LNCAP (cell line): ENCODE measurements at regions not wholly inside any gene's neighbourhood (a gene's known extent, or its start where the extent isn't known, plus 50 kb on each side); places are given as distances from the start of the nearest gene placed in this dataset.

Experiments used
- TF ChIP-seq, protein P1 (sequence below): fragments of 450-650 bp; IDR thresholded peaks from 2 replicates; pipeline ENCODE4 v1.5.1; 2017; ENCODE audit warnings: mild to moderate bottlenecking

GRCh38 chr4:58871509-58871908, 1761.3 kb upstream of the IGFBP7 start:
- TF ChIP-seq, protein P1, sequence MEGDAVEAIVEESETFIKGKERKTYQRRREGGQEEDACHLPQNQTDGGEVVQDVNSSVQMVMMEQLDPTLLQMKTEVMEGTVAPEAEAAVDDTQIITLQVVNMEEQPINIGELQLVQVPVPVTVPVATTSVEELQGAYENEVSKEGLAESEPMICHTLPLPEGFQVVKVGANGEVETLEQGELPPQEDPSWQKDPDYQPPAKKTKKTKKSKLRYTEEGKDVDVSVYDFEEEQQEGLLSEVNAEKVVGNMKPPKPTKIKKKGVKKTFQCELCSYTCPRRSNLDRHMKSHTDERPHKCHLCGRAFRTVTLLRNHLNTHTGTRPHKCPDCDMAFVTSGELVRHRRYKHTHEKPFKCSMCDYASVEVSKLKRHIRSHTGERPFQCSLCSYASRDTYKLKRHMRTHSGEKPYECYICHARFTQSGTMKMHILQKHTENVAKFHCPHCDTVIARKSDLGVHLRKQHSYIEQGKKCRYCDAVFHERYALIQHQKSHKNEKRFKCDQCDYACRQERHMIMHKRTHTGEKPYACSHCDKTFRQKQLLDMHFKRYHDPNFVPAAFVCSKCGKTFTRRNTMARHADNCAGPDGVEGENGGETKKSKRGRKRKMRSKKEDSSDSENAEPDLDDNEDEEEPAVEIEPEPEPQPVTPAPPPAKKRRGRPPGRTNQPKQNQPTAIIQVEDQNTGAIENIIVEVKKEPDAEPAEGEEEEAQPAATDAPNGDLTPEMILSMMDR: no peak

- TF ChIP-seq, protein P1: no peak
Observed at GRCh38 chr4:58849026-58849425, 1738.8 kb upstream of the IGFBP7 start.

DNA sequence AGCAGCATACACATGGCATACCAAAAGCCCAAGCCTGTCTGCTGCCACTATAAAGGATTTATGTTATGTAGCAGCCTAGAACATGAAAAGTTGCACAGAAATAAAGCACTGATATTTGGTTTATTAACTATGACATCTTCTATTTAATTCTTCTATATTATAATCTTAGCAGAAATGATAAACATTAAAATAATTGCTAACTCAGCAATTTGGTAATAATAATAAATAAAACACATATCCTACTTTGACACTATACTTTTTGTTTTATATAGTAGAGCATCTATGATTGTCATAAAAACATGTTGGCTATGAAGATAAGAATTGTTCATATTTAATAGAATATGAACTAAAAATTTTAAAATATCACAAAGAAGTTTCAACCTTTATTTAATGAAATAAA, 1733.3 kb upstream of the IGFBP7 start:
- TF ChIP-seq, protein P1: no peak

DNA sequence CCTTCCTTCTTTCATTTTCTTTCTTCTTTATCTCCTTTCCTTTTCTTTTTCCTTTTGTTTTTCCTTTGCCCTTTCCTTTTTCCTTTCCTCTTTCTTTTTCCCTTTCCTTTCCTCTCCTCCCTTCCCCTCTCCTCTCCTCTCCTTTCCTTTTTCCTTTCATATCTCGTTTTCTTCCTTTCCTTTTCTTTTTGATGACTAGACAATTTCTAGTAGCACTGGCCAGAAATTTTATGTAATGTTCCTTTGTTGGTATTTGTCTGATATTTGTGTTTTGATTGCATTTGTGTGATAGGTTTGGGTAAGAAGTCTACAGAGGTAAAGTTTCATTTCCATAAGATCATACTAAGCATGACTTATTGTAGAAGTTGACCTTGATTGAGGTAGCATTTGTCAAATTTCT, 1722.9 kb upstream of the IGFBP7 start:
- TF ChIP-seq, protein P1: no peak

DNA sequence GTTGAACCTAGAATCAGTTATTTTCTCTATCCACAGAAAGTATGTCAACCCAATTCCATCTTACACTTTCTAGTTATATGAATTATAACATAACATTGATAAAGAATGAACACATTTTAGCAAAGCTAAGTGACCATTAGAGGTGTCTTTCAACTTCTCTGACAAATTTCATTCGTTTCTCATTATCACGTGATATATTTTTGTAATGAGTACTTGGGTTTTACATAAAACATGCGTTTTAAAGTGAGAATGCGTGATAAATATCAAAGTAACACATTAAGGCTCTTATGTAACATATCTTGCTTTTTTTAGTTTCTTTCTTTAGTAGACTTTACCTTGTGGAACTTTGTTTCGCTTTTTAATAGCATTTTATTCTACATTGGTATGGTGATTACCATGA, 1715.1 kb upstream of the IGFBP7 start:
- TF ChIP-seq, protein P1: no peak

DNA sequence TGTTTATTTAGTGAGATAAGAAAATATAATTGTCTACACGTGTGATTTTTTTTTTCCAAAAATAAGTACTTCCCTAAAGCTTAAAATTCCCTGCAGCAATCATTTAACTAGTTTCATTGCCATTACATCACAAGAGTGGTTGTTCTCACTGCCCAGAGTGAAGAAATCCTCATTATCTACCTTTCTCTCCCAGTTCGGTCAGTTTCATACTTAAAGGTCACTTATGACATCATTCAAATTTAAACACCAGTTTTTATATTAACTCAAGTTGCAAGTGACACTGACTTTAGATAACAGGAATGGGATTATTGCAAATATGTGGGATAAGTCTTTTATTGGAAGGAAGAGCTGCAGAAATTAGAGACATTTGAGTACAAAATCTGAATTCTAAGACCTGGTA, 1699.8 kb upstream of the IGFBP7 start:
- TF ChIP-seq, protein P1: no peak

DNA sequence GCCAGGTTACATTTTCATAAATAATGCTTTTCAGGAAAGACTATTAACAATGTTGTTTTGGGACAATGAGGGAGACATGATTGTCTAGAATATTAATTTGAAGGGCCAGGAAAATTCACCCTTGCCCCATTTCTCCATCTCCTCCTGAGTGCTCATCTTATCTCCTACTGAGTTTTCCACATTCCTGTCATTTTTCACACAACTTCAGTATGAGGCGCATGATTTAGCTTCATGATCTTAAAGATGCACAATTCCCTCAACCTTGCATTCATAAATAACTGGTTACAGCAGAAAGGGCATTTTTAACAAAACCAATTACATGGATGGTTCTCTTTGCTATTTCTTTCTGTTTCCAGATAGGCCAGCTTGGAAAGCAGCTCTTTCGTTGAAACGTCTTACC, 1699.2 kb upstream of the IGFBP7 start:
- TF ChIP-seq, protein P1: no peak

DNA sequence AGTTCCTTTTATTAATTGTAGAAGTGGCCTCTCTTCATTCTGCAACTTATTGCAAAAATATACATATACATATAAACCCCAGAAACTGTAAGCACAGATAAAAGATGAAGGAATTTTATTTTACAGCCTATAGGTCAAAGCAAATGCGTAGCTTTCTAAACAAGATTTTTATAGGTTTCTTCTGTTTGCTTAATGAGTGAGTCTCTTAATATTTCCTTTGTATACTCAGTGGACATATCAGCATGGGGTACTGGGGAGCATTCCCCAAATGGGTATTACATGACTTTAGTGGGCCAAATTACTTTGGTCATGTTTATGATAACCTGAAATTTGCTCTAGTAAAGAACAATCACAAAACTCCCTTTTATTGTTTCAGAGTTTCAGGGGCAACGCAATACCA, 1698.6 kb upstream of the IGFBP7 start:
- TF ChIP-seq, protein P1: no peak
